HepG2 (cell line): ENCODE measurements at regions not wholly inside any gene's neighbourhood (a gene's known extent, or its start where the extent isn't known, plus 50 kb on each side); places are given as distances from the start of the nearest gene placed in this dataset.

Experiments
- ATAC-seq: fragments of 200-7000 bp; cut with Tn5 transposase; 3 replicates; pipeline ENCODE4 v1.9.1; 2020; ENCODE audit warnings: mild to moderate bottlenecking, moderate library complexity
- BruUV-seq: library from RNA; stranded (reverse); fragments of 400-500 nt; replicated peaks from 2 replicates; lab custom pipeline; 2021; lab: Mats Ljungman, UMichigan
- CTCF ChIA-PET: fragments of 300-600 bp; formaldehyde crosslinking; extraction: SDS; loops from one replicate; lab custom pipeline; 2021; ENCODE audit warnings: low total read pairs, inconsistent platforms, low intra/inter-chr PET ratio; lab: Yijun Ruan, JAX
- POLR2A ChIA-PET: fragments of 350-600 bp; sonication (Branson Sonifier 250); formaldehyde crosslinking; loops from one replicate; lab custom pipeline; 2020; ENCODE audit warnings: antibody characterized with exemption, inconsistent platforms; lab: Yijun Ruan, JAX
- DNase-seq: peaks from one replicate; pipeline ENCODE4 v3.0.0-alpha.2; 2015; ENCODE audit warnings: low spot score
- FAIRE-seq: peaks from 3 replicates; lab custom pipeline; 2011; peaks lifted over from hg19 to GRCh38; lab: Jason Lieb, UNC
- H2AFZ ChIP-seq: one replicate; pipeline ENCODE4 v1.6.1; 2011; ENCODE audit warnings: low read length, inconsistent platforms
- H3K27ac ChIP-seq: fragments of 300-600 bp; 3 replicates; pipeline ENCODE4 v1.8.0; 2011; ENCODE audit warnings: mixed run types, mild to moderate bottlenecking, mixed read lengths, low read length, inconsistent platforms; ENCODE audit not compliant: insufficient read depth; ENCODE audit errors: extremely low read length
- H3K27me3 ChIP-seq, 2 experiments: fragments of 200-600 bp in 1 of 2; 2 replicates in 1 of 2; 3 replicates in 1 of 2; pipeline versions ENCODE4 v1.6.0 to v1.8.0; 2011; ENCODE audit warnings: low read length in 2 of 2, mild to moderate bottlenecking in 2 of 2, moderate library complexity in 2 of 2, inconsistent platforms in 1 of 2; ENCODE audit not compliant: insufficient read depth in 2 of 2, control insufficient read depth in 1 of 2
- H3K36me3 ChIP-seq, 2 experiments: fragments of 200-600 bp in 1 of 2; replicated peaks in 1 of 2; 2 replicates in 1 of 2; 3 replicates in 1 of 2; pipeline versions ENCODE4 v1.5.1 to v1.8.0; 2011; ENCODE audit warnings: low read length in 2 of 2, inconsistent platforms in 1 of 2; ENCODE audit not compliant: insufficient read depth in 2 of 2, control insufficient read depth in 1 of 2
- H3K4me1 ChIP-seq: 2 replicates; pipeline ENCODE4 v1.5.1; 2012; ENCODE audit warnings: low read length, inconsistent platforms; ENCODE audit not compliant: insufficient read depth
- H3K4me2 ChIP-seq: 2 replicates; pipeline ENCODE4 v1.6.0; 2011; ENCODE audit warnings: low read depth, low read length, inconsistent platforms
- H3K4me3 ChIP-seq, 3 experiments: fragments of 200-600 bp in 1 of 3; sonication (generic), shearing (Covaris generic) in 1 of 3; replicated peaks in 1 of 3; 2 replicates each; pipeline ENCODE4 v1.5.1; 2011 to 2016; ENCODE audit warnings: low read length in 3 of 3, inconsistent platforms in 2 of 3, low read depth in 2 of 3, mild to moderate bottlenecking in 2 of 3, control low read depth in 1 of 3, mixed read lengths in 1 of 3; ENCODE audit not compliant: insufficient read depth in 1 of 3
- H3K79me2 ChIP-seq: one replicate; pipeline ENCODE4 v1.6.1; 2011; ENCODE audit warnings: low read length, inconsistent platforms; ENCODE audit not compliant: insufficient read depth
- H3K9ac ChIP-seq: 2 replicates; pipeline ENCODE4 v1.6.0; 2011; ENCODE audit warnings: mild to moderate bottlenecking, low read depth, low read length, inconsistent platforms; ENCODE audit not compliant: insufficient read depth
- H3K9me3 ChIP-seq: 2 replicates; pipeline ENCODE4 v1.5.1; 2012; ENCODE audit warnings: mild to moderate bottlenecking, low read length
- H4K20me1 ChIP-seq: 2 replicates; pipeline ENCODE4 v1.6.0; 2011; ENCODE audit warnings: inconsistent platforms, mild to moderate bottlenecking, low read length, moderate library complexity; ENCODE audit not compliant: insufficient read depth
- AFF4 ChIP-seq: sonication (generic); formaldehyde crosslinking; IDR thresholded peaks from 2 replicates; pipeline ENCODE4 v1.4.0; 2020; ENCODE audit warnings: missing genetic modification reagents
- CBX5 ChIP-seq: sonication (generic); formaldehyde crosslinking; IDR thresholded peaks from 2 replicates; pipeline ENCODE4 v1.4.0; 2020; ENCODE audit warnings: missing genetic modification reagents, borderline replicate concordance
- KAT7 ChIP-seq: IDR thresholded peaks from 2 replicates; pipeline ENCODE4 v1.6.1; 2018; ENCODE audit warnings: borderline replicate concordance, missing compliant biosample characterization
- TEAD3 ChIP-seq: optimal IDR thresholded peaks from 2 replicates; pipeline ENCODE3; 2016; ENCODE audit warnings: borderline replicate concordance
- ZBTB40 ChIP-seq, 2 experiments: fragments of 450-650 bp in 1 of 2; sonication (generic) in 1 of 2; formaldehyde crosslinking in 1 of 2; IDR thresholded peaks; 2 replicates each; pipeline versions ENCODE4 v1.6.1 to v1.8.0; 2016 to 2022; ENCODE audit warnings: antibody characterized with exemption in 1 of 2, mild to moderate bottlenecking in 1 of 2, missing genetic modification reagents in 1 of 2
- WGBS: methylation state at CpG from one replicate; pipeline ENCODE4 v1.1.6; 2017; ENCODE audit warnings: low lambda C conversion rate; 5-methylcytosine and 5-hydroxymethylcytosine counted together
- in situ Hi-C: cut with HindIII; loops from 2 replicates; pipeline ENCODE4 v1.10.0; 2017; ENCODE audit warnings: low pct_unique_long_range_greater_than_20kb; ENCODE audit not compliant: extremely low pct_ligation_motif_present
- intact Hi-C: fragments of 100-400 bp; cut with micrococcal nuclease; formaldehyde crosslinking; loops from one replicate; pipeline ENCODE4 v1.10.0; 2022; ENCODE audit not compliant: unreplicated experiment

- Histone ChIP-seq H3K4me2 (no peak overlapping the region), H3K9me3 (peaks cover 8% of the 10 kb centered on the region), H4K20me1 (no peaks in the 10 kb centered on the region), H3K4me1 (peaks cover 74% of the 10 kb centered on the region), H3K27me3 (no peaks in the 10 kb centered on the region), H2AFZ (no peak overlapping the region), H3K4me3 (no peak overlapping the region), H3K79me2 (no peaks in the 10 kb centered on the region), H3K27ac (no peak overlapping the region), H3K9ac (no peak overlapping the region), H3K36me3 (no peaks in the 10 kb centered on the region)
- intact Hi-C loops (loop anchor here (5.0 kb wide), 1 partner anchor 109 kb away; no protein-coding TSS in a partner anchor), in situ Hi-C loops (no loop called here)
- BruUV-seq, result no TSS peak
- CTCF ChIA-PET, result no interaction called here
- DNase-seq, result peak; percentile 50
- FAIRE-seq, result no peak
- WGBS, result 89% methylated on average over 14 of the region's 14 CpGs
- POLR2A ChIA-PET, result no interaction called here
- ATAC-seq, result no peak
- TF ChIP-seq CBX5 (CRISPR knock-in tag) (no peak), ZBTB40 (IDR thresholded peaks at IDR 0.05) (no peak), ZBTB40 (CRISPR knock-in tag; IDR thresholded peaks at IDR 0.05) (no peak), AFF4 (CRISPR knock-in tag) (no peak), KAT7 (CRISPR knock-in tag) (no peak), TEAD3 (CRISPR knock-in tag) (peak; percentile 80)
These were observed 139.8 kb downstream of the ZFP36L2 start for GRCh38 chr2:43086451-43087221.
